ENCODE measurements at regions not wholly inside any gene's neighbourhood (a gene's known extent, or its start where the extent isn't known, plus 50 kb on each side); places are given as distances from the start of the nearest gene placed in this dataset.

GRCh38 chr16:63530974-63531373, 1494.7 kb upstream of the CDH8 start:
- TF ChIP-seq CTCF (IDR thresholded peaks at IDR 0.05) (no peak), EP300 (IDR thresholded peaks at IDR 0.05; ENCODE audit: low read depth) (no peak)

All from transverse colon (tissue), 3 donors.